Femur (tissue), 1 donor: ENCODE measurements at regions not wholly inside any gene's neighbourhood (a gene's known extent, or its start where the extent isn't known, plus 50 kb on each side); places are given as distances from the start of the nearest gene placed in this dataset.
"Not testable (repeated sequence)": the region's sequence is repeated elsewhere in the genome, so short reads cannot be mapped to it uniquely, and the experiment has no call there.

ENCODE experiments used
- DNase-seq: peaks from one replicate; pipeline ENCODE4 v3.0.0-alpha.2; 2017

DNA sequence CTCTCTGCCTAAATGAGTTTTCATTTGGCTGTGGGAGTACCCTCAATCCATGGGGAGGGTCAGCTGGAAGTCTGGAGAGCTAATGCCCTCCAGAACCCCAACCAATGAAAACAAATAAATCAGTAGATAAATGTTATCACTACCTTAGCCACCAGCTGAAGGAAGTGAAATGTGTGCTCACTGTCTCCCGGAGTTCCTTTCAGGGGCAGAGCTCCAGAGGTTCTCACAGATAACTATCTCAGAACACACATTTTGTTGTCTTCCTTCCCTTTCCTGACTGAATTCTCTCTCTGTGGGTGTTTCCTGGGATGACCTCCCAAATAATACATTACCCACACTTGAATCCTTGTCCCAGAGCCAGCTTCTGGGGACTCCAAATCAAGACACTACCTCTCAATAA is 779.6 kb downstream of the DIAPH3 start:
- no peak for DNase-seq

GRCh38 chr13:59391696-59392095 is 772.0 kb downstream of the DIAPH3 start:
- DNase-seq = peak; percentile 55

GRCh38 chr13:59392328-59392727 is 771.4 kb downstream of the DIAPH3 start:
- no peak for DNase-seq

DNA sequence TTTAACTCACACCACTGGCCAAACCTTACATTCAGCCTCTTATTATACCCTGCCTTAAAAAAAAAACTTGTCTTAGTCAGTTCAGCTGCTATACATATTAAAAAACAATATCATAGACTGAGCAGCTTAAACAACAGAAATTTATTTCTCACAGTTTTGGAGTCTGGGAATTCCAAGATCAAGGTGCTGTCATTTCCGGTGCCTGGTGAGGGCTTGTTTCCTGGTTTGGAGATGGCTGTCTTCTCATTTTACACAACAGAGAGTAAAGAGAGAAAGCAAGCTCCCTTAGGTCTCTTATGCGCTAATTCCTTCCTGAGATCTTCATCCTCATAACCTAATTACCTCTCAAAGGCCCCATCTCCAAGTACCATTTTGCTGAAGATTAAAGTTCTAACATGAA is 769.2 kb downstream of the DIAPH3 start:
- DNase-seq = no peak

DNA sequence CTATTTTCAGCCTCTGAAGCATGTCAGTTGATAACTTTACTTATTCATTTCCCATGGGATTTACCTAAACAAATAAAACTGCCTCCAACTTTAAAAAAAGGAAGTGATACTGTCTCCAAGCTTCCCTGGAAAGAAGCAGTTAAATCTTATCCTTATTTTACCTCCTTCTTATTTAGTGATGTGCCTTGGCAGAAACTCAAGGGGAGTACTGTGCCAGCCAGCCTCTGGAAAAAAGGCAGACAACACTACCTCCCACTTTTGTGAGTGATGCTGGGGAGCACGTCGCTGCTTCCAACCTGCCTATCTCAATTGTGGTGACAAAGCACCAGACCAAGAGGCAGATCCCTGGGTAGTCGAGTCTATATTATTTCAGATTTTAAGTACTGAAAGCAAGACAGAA is 765.6 kb downstream of the DIAPH3 start:
- no peak for DNase-seq

DNA sequence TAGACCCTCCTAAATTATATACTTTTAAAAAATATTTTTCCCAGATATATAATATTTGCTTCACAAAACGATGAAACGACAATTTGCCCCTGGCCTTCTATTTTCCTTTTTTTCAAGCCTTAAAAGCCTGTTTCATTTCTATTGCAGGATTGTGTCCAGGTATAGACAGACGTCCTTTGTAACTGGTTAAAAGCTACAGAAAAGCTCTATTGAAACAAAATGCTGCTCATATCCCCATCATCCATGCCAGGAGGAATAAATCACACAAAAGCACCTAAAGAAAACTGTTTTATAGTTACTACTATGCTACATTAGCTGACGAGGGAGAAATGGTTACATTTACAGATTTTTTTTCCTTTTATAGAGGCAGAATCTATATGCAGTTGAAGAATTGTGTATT is 765.1 kb downstream of the DIAPH3 start:
- DNase-seq = no peak

DNA sequence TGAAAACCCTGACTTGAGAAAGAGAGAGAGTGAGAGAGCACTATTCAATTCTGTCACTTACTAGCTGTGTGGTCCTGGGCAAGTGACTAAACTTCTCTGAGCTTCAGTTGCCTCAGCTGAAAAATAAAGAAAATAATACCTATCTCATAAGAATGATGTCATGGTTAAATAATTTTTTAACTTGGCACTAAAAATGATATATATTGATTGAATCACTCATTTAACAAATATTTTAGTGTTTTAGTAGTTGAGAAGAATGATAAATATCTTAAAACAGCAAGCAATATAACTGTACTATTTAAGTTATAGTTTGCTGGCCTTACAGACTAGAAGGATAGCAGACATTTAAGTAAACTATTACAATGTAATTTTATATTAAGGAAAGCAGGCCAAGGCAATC is 764.2 kb downstream of the DIAPH3 start:
- no peak for DNase-seq

GRCh38 chr13:59404331-59404730 is 759.4 kb downstream of the DIAPH3 start:
- DNase-seq = no peak

DNA sequence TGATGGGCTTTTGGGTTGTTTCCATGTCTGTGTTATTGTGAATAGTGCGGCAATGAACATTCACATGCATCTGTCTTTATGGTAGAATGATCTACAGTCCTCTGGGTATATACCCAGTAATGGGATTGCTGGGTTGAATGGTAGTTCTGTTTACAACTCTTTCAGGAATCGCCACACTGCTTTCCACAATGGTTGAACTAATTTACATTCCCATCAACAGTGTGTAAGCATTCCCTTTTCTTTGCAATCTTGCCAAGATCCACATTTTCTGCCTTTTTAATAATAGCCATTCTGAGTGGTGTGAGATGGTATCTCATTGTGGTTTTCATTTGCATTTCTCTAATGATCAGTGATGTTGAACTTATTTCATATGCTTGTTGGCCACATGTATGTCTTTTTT is 756.5 kb downstream of the DIAPH3 start:
- not testable (repeated sequence) for DNase-seq

DNA sequence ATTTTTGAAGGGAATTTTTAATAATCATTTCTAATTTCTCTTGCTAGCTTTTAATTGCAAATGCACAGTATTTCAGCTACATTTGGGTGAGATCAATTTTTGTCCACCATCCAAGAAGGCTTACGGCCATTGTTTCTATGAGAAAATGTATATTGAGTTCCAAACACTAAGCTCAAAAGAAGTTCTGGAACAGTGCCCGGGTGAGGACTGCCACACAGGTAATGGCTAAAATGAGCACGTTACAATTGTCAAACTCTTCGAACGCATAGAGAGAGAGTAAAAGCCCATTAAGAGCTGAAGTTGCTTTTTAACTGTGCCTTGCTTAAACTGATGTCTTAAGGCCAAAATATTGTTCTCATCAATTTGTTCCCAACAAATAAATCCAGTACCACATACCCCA is 755.0 kb downstream of the DIAPH3 start:
- no peak for DNase-seq

GRCh38 chr13:59409211-59409610 is 754.5 kb downstream of the DIAPH3 start:
- DNase-seq = peak; percentile 83

DNA sequence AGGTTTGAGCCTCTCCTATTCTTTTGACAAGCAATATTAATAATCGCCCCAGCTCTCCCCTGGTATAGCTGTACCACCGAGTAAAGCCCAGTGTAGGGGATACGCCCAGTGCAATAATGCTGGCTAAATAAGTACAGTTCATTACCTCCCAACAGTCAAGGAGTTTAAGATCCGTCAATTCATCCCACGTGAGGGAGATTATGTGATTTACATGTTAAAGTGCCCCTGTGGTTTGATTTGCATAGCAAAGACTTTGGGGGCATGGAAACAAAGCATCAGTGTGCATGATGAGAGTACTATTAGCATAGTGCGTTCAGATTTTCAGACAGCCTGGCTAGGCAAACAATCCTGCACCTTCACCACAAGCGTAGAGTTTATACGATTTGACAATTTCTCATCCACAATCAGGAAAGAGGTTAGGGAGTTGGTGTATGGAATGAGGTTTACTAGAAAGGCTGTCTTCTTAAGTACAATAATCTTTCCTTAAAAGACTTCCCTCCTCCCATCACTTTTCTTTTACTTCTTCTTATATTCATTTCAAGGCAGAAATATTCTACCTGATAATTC is 754.0 kb downstream of the DIAPH3 start:
- no peak for DNase-seq

DNA sequence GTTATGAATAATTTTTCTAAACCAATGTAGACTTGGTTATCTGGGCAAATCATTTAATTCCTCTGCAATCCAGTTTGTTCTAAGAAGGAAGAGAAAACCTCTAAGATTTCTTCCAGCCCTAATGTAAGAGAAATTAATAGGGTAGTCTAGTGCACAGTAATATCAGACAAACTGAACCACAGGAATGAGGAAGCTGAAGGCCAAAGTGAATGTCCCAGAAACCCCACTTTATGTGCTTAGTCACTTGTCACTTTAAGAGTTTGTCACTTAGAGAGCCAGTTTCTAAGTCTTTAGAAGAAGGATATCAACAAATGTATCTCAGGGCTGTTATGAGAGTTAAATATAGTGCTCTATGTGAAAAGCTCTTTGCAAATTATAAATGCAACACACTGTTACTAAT is 750.6 kb downstream of the DIAPH3 start:
- no peak for DNase-seq

DNA sequence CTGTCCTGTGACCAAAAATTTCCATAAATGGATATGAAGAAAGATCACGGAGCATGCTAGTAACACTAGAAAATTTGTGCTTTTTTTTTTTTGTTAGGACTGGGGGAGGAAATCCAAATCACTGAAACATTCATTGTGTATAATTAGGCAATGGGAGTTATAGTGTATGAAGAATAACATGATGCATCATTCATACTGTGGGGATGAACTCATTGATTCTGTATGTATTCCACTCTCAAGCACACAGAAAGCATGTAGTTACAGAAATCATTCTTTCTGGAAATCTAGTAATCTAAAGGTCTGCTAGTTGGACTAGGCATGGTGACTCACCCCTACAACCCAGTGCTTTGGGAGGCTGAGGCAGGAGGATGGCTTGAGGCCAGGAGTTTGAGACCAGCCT is 749.7 kb downstream of the DIAPH3 start:
- no peak for DNase-seq

- DNase-seq = no peak
These were observed 748.2 kb downstream of the DIAPH3 start for GRCh38 chr13:59415498-59415897.

- DNase-seq = no peak
These were observed 747.2 kb downstream of the DIAPH3 start for GRCh38 chr13:59416561-59416960.

- DNase-seq = no peak
These were observed 741.1 kb downstream of the DIAPH3 start for GRCh38 chr13:59422646-59423045.

DNA sequence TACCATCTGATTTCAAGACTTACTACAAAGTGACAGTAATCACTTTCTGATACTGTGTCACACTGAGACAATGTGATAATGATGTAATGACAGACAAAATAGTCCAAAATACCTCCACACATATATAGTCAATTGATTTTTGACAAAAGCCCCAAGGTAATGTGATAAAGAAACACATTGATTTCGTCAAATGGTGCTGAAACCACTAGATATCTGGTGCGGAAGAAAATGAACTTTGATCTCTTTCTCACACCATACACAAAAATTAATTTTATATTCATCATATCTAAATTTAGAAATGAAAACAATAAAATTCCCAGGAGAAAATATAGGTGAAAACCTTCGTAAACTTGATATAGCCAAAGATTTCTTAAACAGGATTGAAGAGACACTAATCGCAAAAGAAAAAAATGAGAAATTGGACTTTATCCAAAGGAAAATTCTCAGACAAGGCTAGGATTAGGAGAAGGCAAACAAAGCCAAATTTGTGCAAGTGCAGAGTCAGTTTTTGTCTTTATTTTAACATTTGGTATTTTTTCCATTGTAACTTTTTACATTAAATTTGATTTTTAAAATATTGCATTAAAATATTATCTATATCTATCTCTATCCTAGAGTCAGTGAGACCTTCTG is 739.9 kb downstream of the DIAPH3 start:
- DNase-seq = no peak

DNA sequence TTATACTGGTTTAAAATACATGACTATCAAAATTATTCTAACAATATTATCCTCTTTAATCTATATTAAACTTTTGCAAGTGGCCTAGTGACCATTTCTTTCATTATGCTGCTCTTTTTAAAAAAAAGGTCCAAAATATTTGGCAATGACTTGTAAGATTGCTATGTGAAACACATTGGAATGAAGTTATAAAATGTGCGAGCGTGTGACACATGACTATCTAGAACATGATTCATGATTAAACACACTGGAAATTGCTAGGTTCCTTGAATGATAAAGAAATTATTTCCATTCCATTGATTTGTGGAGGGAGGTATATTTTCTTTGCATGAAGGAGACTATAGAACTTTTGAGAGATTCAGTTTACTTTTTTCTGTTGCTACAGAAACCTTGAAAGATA is 739.1 kb downstream of the DIAPH3 start:
- DNase-seq = no peak

DNA sequence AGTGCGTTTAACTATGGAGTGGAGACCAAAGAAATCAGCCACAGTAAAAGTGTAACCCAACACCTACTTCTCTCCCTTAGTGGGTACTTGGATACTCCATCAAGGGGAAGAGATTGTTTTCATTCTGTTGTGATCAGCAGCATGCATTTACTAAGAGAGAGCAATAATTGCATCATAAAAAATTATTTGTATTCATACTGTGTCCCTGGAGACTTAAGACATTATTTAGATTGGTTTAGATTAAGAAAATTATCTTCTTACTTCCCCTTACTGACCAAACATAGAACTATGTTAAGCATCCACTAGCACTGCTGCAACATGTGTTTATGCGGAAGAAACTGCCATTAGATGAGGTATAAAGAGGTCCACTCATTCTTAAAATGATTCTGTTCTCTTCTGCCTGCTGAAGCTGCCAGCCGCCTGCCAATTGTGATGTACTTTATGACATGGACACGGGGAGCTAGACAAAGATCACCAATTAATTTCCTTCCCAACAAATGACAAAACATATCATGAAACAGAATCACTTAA is 738.5 kb downstream of the DIAPH3 start:
- no peak for DNase-seq

GRCh38 chr13:59435024-59435423 is 728.7 kb downstream of the DIAPH3 start:
- DNase-seq = no peak

- no peak for DNase-seq
These were observed 726.0 kb downstream of the DIAPH3 start for GRCh38 chr13:59437544-59438301.

DNA sequence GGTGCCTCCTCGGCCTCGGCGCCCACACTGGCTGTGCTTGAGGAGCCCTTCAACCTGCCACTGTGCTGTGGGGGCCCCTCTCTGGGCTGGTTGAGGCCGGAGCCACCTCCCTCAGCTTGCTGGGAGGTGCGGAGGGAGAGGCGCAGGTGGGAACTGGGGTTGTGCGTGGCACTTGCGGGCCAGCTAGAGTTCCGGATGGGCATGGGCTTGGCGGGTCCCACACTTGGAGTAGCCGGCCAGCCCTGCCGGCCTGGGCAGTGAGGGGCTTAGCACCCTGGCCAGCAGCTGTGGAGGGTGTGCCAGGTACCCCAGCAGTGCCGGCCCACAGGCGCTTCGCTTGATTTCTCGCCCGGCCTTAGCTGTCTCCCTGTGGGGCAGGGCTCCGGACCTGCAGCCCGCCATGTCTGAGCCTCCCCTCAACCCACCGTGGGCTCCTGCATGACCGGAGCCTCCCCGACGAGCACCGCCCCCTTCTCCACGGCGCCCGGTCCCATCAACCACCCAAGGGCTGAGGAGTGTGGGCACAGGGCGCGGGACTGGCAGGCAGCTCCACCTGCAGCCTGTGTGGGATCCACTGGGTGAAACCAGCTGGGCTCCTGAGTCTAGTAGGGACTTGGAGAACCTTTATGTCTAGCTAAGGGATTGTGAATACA is 723.8 kb downstream of the DIAPH3 start:
- no peak for DNase-seq

- DNase-seq = not testable (repeated sequence)
These were observed 722.7 kb downstream of the DIAPH3 start for GRCh38 chr13:59441068-59441467.
